GM12878 (cell line): ENCODE measurements at regions not wholly inside any gene's neighbourhood (a gene's known extent, or its start where the extent isn't known, plus 50 kb on each side); places are given as distances from the start of the nearest gene placed in this dataset.

ENCODE experiments used
- CBFB ChIP-seq: IDR thresholded peaks from 2 replicates; pipeline ENCODE4 v1.6.1; 2016; ENCODE audit warnings: antibody characterized with exemption, low read depth
- LARP7 ChIP-seq: fragments of 450-650 bp; IDR thresholded peaks from 2 replicates; pipeline ENCODE4 v1.6.1; 2017; ENCODE audit warnings: mild to moderate bottlenecking
- POLR2A ChIP-seq: IDR thresholded peaks from 2 replicates; pipeline ENCODE4 v1.6.1; 2011; ENCODE audit warnings: low read depth, mild to moderate bottlenecking, low read length
- POU2F2 ChIP-seq: IDR thresholded peaks from 3 replicates; pipeline ENCODE4 v1.6.1; 2011; ENCODE audit warnings: low read depth, mild to moderate bottlenecking, low read length, borderline replicate concordance
- SMAD1 ChIP-seq: fragments of 450-650 bp; IDR thresholded peaks from 2 replicates; pipeline ENCODE4 v1.6.1; 2018; ENCODE audit warnings: mild to moderate bottlenecking, low read depth; ENCODE audit not compliant: partially characterized antibody
- SP1 ChIP-seq: IDR thresholded peaks from one replicate; pipeline ENCODE4 v1.6.1; 2011; ENCODE audit warnings: low read depth, low read length
- YY1 ChIP-seq: IDR thresholded peaks from 2 replicates; pipeline ENCODE4 v1.6.1; 2011; ENCODE audit warnings: low read depth, mild to moderate bottlenecking, low read length
- TF ChIP-seq, protein P1 (sequence below): IDR thresholded peaks from 2 replicates; pipeline ENCODE4 v1.6.1; 2012; ENCODE audit warnings: low read depth, low read length, improper control_type of control experiment
- TF ChIP-seq, protein P2 (sequence below), 3 experiments: IDR thresholded peaks in 2 of 3; conservative IDR thresholded peaks in 1 of 3; 2 replicates each; pipeline ENCODE4 v1.5.1; 2011; ENCODE audit warnings: low read depth in 3 of 3, low read length in 3 of 3, mild to moderate bottlenecking in 3 of 3, control low read depth in 2 of 3, moderate library complexity in 2 of 3, inconsistent platforms in 1 of 3, mixed read lengths in 1 of 3; ENCODE audit not compliant: control insufficient read depth in 2 of 3, insufficient read depth in 1 of 3; ENCODE audit errors: extremely low read depth in 1 of 3
- TF ChIP-seq, protein P3 (sequence below): fragments of 450-650 bp; IDR thresholded peaks from 2 replicates; pipeline ENCODE4 v1.6.1; 2016; ENCODE audit warnings: mild to moderate bottlenecking

DNA sequence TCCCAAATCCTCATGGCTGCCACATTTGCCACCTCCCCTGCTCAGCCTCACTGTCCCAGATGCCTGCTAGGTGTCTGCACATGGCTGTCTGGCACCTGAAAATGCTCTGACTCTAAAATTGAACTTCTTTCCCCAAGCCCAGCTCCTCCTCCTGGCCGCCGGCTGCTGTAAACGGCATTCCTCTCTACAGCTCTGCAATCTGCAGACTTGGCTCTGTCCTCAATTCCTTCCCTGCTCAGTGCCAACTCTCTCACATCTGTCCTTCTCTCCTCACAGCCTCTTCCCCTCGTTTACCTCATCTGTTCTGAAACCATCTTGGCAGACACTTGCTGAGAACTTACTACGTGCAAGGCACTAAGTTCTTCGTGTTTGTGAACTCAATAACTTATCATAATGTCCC, 169.4 kb upstream of the SYT13 start:
- TF ChIP-seq, protein P1, sequence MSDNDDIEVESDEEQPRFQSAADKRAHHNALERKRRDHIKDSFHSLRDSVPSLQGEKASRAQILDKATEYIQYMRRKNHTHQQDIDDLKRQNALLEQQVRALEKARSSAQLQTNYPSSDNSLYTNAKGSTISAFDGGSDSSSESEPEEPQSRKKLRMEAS, result no peak
- TF ChIP-seq LARP7 (no peak), POU2F2 (no peak), POLR2A (no peak), YY1 (no peak), CBFB (no peak), SMAD1 (no peak), SP1 (no peak)
- TF ChIP-seq, protein P2, sequence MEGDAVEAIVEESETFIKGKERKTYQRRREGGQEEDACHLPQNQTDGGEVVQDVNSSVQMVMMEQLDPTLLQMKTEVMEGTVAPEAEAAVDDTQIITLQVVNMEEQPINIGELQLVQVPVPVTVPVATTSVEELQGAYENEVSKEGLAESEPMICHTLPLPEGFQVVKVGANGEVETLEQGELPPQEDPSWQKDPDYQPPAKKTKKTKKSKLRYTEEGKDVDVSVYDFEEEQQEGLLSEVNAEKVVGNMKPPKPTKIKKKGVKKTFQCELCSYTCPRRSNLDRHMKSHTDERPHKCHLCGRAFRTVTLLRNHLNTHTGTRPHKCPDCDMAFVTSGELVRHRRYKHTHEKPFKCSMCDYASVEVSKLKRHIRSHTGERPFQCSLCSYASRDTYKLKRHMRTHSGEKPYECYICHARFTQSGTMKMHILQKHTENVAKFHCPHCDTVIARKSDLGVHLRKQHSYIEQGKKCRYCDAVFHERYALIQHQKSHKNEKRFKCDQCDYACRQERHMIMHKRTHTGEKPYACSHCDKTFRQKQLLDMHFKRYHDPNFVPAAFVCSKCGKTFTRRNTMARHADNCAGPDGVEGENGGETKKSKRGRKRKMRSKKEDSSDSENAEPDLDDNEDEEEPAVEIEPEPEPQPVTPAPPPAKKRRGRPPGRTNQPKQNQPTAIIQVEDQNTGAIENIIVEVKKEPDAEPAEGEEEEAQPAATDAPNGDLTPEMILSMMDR (IDR thresholded peaks at IDR 0.05 in 2 of 3, conservative IDR thresholded peaks at IDR 0.05 in 1 of 3; ENCODE audit: control insufficient read depth in 2 of 3, extremely low read depth in 1 of 3, insufficient read depth in 1 of 3, low read depth in 3 of 3, low read length in 3 of 3), result no peak
- TF ChIP-seq, protein P3, sequence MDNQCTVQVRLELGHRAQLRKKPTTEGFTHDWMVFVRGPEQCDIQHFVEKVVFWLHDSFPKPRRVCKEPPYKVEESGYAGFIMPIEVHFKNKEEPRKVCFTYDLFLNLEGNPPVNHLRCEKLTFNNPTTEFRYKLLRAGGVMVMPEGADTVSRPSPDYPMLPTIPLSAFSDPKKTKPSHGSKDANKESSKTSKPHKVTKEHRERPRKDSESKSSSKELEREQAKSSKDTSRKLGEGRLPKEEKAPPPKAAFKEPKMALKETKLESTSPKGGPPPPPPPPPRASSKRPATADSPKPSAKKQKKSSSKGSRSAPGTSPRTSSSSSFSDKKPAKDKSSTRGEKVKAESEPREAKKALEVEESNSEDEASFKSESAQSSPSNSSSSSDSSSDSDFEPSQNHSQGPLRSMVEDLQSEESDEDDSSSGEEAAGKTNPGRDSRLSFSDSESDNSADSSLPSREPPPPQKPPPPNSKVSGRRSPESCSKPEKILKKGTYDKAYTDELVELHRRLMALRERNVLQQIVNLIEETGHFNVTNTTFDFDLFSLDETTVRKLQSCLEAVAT, result no peak
